ENCODE measurements at regions not wholly inside any gene's neighbourhood (a gene's known extent, or its start where the extent isn't known, plus 50 kb on each side); places are given as distances from the start of the nearest gene placed in this dataset.

DNA sequence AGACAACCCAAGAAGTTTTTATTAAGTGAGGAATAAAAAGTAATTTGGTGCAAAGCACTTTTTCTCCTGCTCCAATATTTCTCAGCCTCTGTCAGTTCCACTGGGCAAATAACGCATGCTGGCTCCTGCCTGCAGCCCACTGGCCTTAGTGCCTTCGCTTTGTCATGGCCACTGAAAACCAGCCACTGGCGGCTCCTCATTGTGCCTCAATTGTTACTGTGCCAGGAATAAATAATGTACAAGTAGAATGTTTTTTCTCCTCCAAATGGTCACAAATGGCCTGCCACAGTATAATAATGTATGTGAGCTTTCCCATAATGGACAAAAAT lies 267.1 kb downstream of the ACTR3 start:
- no peak overlapping the region for H2AFZ ChIP-seq (ENCODE audit: low read depth, low read length)

GRCh38 chr2:114160263-114160981 lies 270.5 kb downstream of the ACTR3 start:
- H4K20me1 ChIP-seq (ENCODE audit: insufficient read depth), result no peaks in the 10 kb centered on the region
- no peak overlapping the region for H3K4me3 ChIP-seq (ENCODE audit: low read length)
- no peaks in the 10 kb centered on the region for H3K79me2 ChIP-seq (replicated peaks; ENCODE audit: insufficient read depth, low read length)
- H3K4me2 ChIP-seq (ENCODE audit: low read length), result no peak overlapping the region
- H2AFZ ChIP-seq (ENCODE audit: low read depth, low read length), result no peak overlapping the region
- no peaks in the 10 kb centered on the region for H3K27me3 ChIP-seq (ENCODE audit: insufficient read depth, low read depth, low read length)
- no peaks in the 10 kb centered on the region for H3K9me2 ChIP-seq (ENCODE audit: insufficient read depth, low read length)
- H3K9me3 ChIP-seq (ENCODE audit: low read length), result no peaks in the 10 kb centered on the region
- H3K27ac ChIP-seq (ENCODE audit: low read length), result no peak overlapping the region
- TF ChIP-seq EP300 (conservative IDR thresholded peaks at IDR 0.05; ENCODE audit: poor library complexity, severe bottlenecking), result no peak
- no peak for TF ChIP-seq RAD21 (conservative IDR thresholded peaks at IDR 0.05)
- TF ChIP-seq, protein P1, sequence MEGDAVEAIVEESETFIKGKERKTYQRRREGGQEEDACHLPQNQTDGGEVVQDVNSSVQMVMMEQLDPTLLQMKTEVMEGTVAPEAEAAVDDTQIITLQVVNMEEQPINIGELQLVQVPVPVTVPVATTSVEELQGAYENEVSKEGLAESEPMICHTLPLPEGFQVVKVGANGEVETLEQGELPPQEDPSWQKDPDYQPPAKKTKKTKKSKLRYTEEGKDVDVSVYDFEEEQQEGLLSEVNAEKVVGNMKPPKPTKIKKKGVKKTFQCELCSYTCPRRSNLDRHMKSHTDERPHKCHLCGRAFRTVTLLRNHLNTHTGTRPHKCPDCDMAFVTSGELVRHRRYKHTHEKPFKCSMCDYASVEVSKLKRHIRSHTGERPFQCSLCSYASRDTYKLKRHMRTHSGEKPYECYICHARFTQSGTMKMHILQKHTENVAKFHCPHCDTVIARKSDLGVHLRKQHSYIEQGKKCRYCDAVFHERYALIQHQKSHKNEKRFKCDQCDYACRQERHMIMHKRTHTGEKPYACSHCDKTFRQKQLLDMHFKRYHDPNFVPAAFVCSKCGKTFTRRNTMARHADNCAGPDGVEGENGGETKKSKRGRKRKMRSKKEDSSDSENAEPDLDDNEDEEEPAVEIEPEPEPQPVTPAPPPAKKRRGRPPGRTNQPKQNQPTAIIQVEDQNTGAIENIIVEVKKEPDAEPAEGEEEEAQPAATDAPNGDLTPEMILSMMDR (IDR thresholded peaks at IDR 0.05; ENCODE audit: poor library complexity, severe bottlenecking), result no peak
- no peak for TF ChIP-seq EZH2 (IDR thresholded peaks at IDR 0.05; ENCODE audit: borderline replicate concordance, insufficient read depth, low read length, poor library complexity, severe bottlenecking)
- TF ChIP-seq, protein P2, sequence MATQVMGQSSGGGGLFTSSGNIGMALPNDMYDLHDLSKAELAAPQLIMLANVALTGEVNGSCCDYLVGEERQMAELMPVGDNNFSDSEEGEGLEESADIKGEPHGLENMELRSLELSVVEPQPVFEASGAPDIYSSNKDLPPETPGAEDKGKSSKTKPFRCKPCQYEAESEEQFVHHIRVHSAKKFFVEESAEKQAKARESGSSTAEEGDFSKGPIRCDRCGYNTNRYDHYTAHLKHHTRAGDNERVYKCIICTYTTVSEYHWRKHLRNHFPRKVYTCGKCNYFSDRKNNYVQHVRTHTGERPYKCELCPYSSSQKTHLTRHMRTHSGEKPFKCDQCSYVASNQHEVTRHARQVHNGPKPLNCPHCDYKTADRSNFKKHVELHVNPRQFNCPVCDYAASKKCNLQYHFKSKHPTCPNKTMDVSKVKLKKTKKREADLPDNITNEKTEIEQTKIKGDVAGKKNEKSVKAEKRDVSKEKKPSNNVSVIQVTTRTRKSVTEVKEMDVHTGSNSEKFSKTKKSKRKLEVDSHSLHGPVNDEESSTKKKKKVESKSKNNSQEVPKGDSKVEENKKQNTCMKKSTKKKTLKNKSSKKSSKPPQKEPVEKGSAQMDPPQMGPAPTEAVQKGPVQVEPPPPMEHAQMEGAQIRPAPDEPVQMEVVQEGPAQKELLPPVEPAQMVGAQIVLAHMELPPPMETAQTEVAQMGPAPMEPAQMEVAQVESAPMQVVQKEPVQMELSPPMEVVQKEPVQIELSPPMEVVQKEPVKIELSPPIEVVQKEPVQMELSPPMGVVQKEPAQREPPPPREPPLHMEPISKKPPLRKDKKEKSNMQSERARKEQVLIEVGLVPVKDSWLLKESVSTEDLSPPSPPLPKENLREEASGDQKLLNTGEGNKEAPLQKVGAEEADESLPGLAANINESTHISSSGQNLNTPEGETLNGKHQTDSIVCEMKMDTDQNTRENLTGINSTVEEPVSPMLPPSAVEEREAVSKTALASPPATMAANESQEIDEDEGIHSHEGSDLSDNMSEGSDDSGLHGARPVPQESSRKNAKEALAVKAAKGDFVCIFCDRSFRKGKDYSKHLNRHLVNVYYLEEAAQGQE (IDR thresholded peaks at IDR 0.05; ENCODE audit: borderline replicate concordance), result no peak
- no peak for TF ChIP-seq POLR2AphosphoS5 (IDR thresholded peaks at IDR 0.05)
- TF ChIP-seq SMC3 (conservative IDR thresholded peaks at IDR 0.05; ENCODE audit: poor library complexity), result no peak
- no peak for TF ChIP-seq TAF1 (IDR thresholded peaks at IDR 0.05; ENCODE audit: low read depth)
- H3F3A ChIP-seq (ENCODE audit: insufficient read depth, low read length, poor library complexity, severe bottlenecking), result no peaks in the 10 kb centered on the region
- no peak overlapping the region for H3K9ac ChIP-seq (ENCODE audit: low read length)
- no peaks in the 10 kb centered on the region for H3K36me3 ChIP-seq (ENCODE audit: insufficient read depth, low read length)

More for the DNA sequence above, 267.1 kb downstream of the ACTR3 start:
- Histone ChIP-seq H4K20me1 (ENCODE audit: insufficient read depth) (no peaks in the 10 kb centered on the region), H3K27me3 (ENCODE audit: insufficient read depth, low read depth, low read length) (no peaks in the 10 kb centered on the region), H3K36me3 (ENCODE audit: insufficient read depth, low read length) (no peaks in the 10 kb centered on the region), H3F3A (ENCODE audit: insufficient read depth, low read length, poor library complexity, severe bottlenecking) (no peaks in the 10 kb centered on the region), H3K4me3 (ENCODE audit: low read length) (no peak overlapping the region), H3K9me3 (ENCODE audit: low read length) (no peaks in the 10 kb centered on the region), H3K27ac (ENCODE audit: low read length) (no peak overlapping the region), H3K79me2 (replicated peaks; ENCODE audit: insufficient read depth, low read length) (no peaks in the 10 kb centered on the region), H3K9ac (ENCODE audit: low read length) (no peak overlapping the region), H3K9me2 (ENCODE audit: insufficient read depth, low read length) (no peaks in the 10 kb centered on the region), H3K4me2 (ENCODE audit: low read length) (no peak overlapping the region)
- TF ChIP-seq TAF1 (IDR thresholded peaks at IDR 0.05; ENCODE audit: low read depth) (no peak), POLR2AphosphoS5 (IDR thresholded peaks at IDR 0.05) (no peak), EP300 (conservative IDR thresholded peaks at IDR 0.05; ENCODE audit: poor library complexity, severe bottlenecking) (no peak), RAD21 (conservative IDR thresholded peaks at IDR 0.05) (no peak), EZH2 (IDR thresholded peaks at IDR 0.05; ENCODE audit: borderline replicate concordance, insufficient read depth, low read length, poor library complexity, severe bottlenecking) (no peak), MXI1 (conservative IDR thresholded peaks at IDR 0.05; ENCODE audit: poor library complexity, severe bottlenecking) (no peak), SMC3 (conservative IDR thresholded peaks at IDR 0.05; ENCODE audit: poor library complexity) (no peak)
- TF ChIP-seq, protein P1 (IDR thresholded peaks at IDR 0.05; ENCODE audit: poor library complexity, severe bottlenecking), result no peak
- TF ChIP-seq, protein P2 (IDR thresholded peaks at IDR 0.05; ENCODE audit: borderline replicate concordance), result no peak
